GM18508 (cell line): ENCODE measurements at regions not wholly inside any gene's neighbourhood (a gene's known extent, or its start where the extent isn't known, plus 50 kb on each side); places are given as distances from the start of the nearest gene placed in this dataset.
"Not testable (repeated sequence)": the region's sequence is repeated elsewhere in the genome, so short reads cannot be mapped to it uniquely, and the experiment has no call there.

ENCODE experiments used
- ATAC-seq: cut with Tn5 transposase; IDR thresholded peaks from one replicate; pipeline ENCODE4 v1.9.1; 2021; ENCODE audit warnings: moderate number of reproducible peaks; ENCODE audit not compliant: insufficient read depth, unreplicated experiment

- no peak for ATAC-seq
Observed at GRCh38 chr9:85112933-85113418, 443.4 kb downstream of the NTRK2 start.

DNA sequence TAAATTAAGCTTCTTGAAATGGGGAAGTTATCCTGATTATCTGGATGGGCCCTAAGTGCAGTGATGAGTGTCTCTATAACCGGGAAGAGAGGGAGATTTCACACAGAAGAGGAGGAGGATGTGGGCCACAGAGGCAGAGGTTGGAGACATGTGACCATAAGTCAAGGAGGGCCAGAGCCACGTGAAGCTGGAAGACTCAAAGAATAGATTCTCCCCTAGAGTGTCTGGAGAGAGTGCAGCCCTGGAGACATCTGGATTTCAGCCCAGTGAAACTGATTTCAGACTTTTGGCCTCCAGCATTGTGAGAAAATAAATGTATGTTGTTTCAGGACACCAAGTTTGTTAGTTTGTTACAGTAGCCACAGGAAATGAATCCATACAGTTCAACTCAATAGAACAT lies 442.9 kb downstream of the NTRK2 start:
- ATAC-seq, result no peak

DNA sequence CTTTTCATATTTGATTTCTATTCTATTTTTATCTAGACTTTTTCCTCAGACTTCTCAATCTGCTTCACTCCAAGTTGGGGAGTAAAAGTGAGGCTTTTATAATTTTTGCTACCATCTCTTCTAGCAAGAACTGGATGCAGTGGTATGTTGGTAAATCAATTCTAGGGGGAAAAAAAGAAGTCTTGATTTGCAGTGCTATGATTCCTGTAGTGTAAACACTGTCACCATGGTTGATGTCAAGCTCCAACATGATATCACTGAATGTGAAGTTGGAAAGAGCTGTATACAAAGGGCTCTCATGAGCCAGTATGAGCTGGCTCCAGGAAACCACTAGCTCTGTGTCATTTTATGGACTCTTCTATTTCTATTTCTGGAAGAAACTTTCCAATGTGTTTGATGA lies 439.2 kb downstream of the NTRK2 start:
- no peak for ATAC-seq

GRCh38 chr9:85108229-85108628 lies 438.7 kb downstream of the NTRK2 start:
- no peak for ATAC-seq

- ATAC-seq, result no peak
Observed at GRCh38 chr9:85089188-85089969, 419.9 kb downstream of the NTRK2 start.

GRCh38 chr9:85081963-85082362 lies 412.4 kb downstream of the NTRK2 start:
- no peak for ATAC-seq

DNA sequence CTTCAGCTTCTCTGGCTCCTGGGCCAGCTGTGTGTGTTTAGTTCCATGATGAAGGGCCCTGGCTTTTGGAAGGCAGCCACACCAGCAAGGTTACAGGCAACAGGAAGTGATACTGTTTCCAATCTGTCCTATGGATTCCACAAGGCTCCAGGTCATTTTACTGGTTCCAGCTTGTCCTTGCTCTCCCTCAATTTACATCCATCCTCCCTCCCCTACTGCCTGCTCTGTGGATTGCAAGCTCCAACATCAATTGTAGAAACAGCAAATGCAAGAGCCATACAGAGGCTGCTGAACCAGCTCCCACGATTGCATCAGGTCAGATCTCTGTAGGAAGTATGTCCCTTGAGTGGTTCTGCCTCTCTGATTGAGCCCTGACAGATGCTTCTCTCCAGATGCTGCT lies 409.8 kb downstream of the NTRK2 start:
- no peak for ATAC-seq

DNA sequence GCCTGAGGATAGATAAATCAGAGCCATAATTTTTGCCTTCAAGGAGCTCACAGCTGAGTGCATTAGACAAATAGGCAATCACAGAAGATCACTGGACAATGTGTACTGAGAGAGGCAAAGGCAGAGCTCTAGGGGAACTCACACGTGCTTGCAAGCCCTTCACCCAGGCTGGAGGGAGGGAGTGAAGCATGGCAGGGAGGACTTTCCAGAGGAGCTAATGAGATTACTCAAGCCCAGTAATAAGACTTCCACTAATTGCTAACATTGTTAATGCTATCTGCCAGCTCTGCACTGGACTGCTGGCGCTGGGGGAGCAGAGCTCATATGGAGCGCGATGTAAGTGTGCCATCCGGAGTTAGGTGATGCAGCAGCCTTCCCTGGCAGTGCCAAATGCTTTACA lies 408.4 kb downstream of the NTRK2 start:
- no peak for ATAC-seq

GRCh38 chr9:85077146-85077545 lies 407.6 kb downstream of the NTRK2 start:
- not testable (repeated sequence) for ATAC-seq
